HPDE6-E6E7 (cell line): ENCODE measurements at regions not wholly inside any gene's neighbourhood (a gene's known extent, or its start where the extent isn't known, plus 50 kb on each side); places are given as distances from the start of the nearest gene placed in this dataset.

Experiments
- DNase-seq: peaks from one replicate; pipeline ENCODE4 v3.0.0; 2011; ENCODE audit warnings: missing footprints; ENCODE audit errors: extremely low spot score

- DNase-seq = no peak
Measured at GRCh38 chr16:85376292-85377095, 236.6 kb upstream of the GSE1 start.

- no peak for DNase-seq
Measured at GRCh38 chr16:85377388-85378144, 235.6 kb upstream of the GSE1 start.

GRCh38 chr16:85378145-85379040, 234.7 kb upstream of the GSE1 start:
- no peak for DNase-seq

GRCh38 chr16:85379041-85380001, 233.8 kb upstream of the GSE1 start:
- DNase-seq = no peak

DNA sequence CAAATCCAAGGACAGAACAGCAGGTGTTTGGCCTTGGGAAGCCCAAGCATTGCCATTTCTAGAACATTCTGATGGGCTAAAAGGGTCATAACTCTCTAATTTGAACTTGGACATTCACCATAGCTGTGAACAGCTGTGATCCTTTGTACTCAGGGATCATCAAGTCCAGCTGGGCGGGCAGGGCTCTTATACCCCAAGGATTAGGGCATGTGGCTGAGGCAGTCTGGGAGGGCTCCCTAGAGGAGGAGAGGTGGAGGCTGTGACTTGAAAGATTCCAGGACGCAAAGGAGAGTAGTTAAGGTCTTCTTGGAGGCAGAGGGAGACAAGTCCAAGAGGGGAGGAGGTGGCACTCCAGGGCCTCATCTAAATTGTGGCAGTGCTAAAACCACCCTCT, 233.1 kb upstream of the GSE1 start:
- DNase-seq = no peak

DNA sequence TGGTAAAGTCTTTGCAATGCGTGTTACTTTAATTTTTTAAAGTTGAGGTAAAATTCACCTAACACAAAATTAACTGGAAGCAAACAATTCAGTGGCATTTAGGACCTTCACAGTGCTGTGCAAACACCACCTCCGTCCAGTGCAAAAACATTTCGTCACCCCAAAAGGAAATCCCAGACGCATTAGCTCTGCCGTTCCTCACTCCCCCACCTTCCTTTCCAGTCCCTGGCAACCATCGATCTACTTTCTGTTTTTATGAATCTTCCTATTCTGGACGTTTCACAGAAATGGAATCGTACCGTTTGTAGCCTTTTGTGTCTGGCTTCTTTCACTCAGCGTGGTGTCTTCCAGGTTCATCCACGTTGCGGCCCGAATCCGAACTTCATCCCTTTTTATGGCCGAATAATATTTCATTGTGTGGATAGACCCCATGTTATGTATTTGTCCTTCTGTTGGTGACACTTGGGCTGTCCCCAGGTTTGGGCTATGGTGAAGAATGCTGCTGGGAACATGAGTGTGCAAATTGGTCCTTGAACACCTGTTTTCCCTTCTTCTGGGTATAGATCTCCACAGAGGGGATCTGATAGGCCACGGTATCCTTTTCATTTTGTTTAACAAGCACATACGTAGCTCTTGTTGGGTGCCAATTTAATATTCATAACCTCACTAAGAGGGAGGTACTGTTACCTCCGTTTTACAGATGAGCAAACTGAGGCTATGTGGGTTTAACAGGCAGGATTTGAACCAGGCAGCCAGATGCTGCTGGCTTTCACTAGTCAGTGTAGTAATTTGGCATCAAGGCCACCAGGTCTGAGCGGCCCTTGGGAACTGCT, 232.0 kb upstream of the GSE1 start:
- DNase-seq = no peak

GRCh38 chr16:85381738-85382592, 231.2 kb upstream of the GSE1 start:
- DNase-seq = no peak

DNA sequence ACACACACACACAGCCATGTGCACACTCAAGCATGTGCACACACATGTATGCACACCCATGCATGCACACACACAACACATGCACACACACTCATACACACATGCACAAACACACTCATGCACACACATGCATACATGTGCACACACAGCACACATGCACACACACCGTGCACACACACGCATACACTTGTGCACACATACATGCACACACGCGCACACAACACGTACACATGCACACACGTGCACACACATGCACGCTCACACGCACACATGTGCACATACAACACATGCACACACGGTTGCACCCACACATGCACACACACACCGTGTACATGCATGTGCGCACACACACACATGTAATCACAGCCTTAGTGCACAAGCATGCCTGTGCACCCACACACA, 230.4 kb upstream of the GSE1 start:
- no peak for DNase-seq

- peak; percentile 79 for DNase-seq
Measured at GRCh38 chr16:85383836-85384832, 229.0 kb upstream of the GSE1 start.

- DNase-seq = peak; percentile 91
Measured at GRCh38 chr16:85384833-85385462, 228.2 kb upstream of the GSE1 start.

- DNase-seq = no peak
Measured at GRCh38 chr16:85385463-85386331, 227.4 kb upstream of the GSE1 start.

GRCh38 chr16:85386467-85387170, 226.5 kb upstream of the GSE1 start:
- no peak for DNase-seq

DNA sequence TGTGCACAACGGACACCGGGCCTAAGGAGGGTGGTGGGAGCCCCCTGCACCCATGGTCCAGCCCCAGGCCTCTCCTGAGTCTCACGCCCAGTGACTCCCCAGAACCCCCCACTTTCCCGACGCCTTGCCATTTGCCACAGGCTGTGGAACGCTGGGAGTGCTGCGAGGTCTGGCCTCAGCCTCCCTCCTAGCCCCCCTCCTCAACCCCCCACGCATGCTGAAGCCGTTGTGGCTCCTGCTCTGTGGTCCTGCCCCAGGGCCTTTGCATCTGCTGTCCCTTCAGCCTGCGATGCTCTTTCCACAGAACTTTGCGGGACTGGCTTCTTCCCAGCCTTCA, 226.0 kb upstream of the GSE1 start:
- no peak for DNase-seq

GRCh38 chr16:85387731-85388295, 225.3 kb upstream of the GSE1 start:
- DNase-seq = no peak

GRCh38 chr16:85389679-85390470, 223.2 kb upstream of the GSE1 start:
- no peak for DNase-seq
